ENCODE measurements at regions not wholly inside any gene's neighbourhood (a gene's known extent, or its start where the extent isn't known, plus 50 kb on each side); places are given as distances from the start of the nearest gene placed in this dataset.
"Not testable (repeated sequence)": the region's sequence is repeated elsewhere in the genome, so short reads cannot be mapped to it uniquely, and the experiment has no call there.

DNA sequence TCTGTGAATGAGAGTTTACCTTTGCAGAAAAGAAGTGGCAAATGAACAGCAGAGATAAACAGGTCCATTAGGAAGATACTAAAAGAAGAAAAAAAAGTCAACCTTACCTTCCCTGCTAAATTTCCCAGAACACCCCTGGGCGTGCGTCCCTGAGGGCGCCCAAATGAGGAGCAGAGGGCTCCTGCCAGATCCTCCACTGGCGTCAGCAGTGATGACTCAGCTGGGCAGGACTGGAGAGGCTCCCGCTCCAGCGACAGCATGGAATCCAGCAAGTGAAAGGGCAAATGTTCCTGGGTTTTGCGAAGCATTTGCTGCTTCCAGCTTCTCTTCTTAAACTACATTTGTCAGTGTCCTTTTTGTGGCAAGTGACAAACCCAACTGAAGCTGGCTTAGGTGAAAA lies 314.4 kb downstream of the ADGRD1 start:
- not testable (repeated sequence) for H3K9ac ChIP-seq (replicated peaks in 1 of 4; ENCODE audit: extremely low read depth in 1 of 4, low read depth in 3 of 4, low read length in 3 of 4); DNase-seq (ENCODE audit: low read depth in 1 of 2, low spot score in 2 of 2)
- CTCF ChIA-PET (ENCODE audit: partially characterized antibody), result interaction anchor here (1.4 to 1.6 kb wide), 2 partner anchors 11 to 151 kb away, joined by 3 to 4 read pairs; no protein-coding TSS in a partner anchor

GRCh38 chr12:131268571-131268970 lies 314.9 kb downstream of the ADGRD1 start:
- H3K23ac ChIP-seq (ENCODE audit: insufficient read length); H2AK5ac ChIP-seq (ENCODE audit: low read depth, low read length); H2BK120ac ChIP-seq (replicated peaks; ENCODE audit: low read depth, low read length); H2BK5ac ChIP-seq (ENCODE audit: low read depth, low read length); H3K23me2 ChIP-seq (ENCODE audit: low read depth, low read length); H3K4ac ChIP-seq (replicated peaks; ENCODE audit: insufficient read length, low read depth, low read length); H2BK20ac ChIP-seq (ENCODE audit: low read length); H2AFZ ChIP-seq (ENCODE audit: low read length); FAIRE-seq; H4K5ac ChIP-seq (ENCODE audit: insufficient read length, low read depth, low read length); H3K4me3 ChIP-seq (ENCODE audit: extremely low read depth in 1 of 4, insufficient read depth in 2 of 4, low read depth in 3 of 4, low read length in 4 of 4); H3K36me3 ChIP-seq (ENCODE audit: control insufficient read depth in 2 of 4, insufficient read depth in 4 of 4, low read length in 3 of 4); H3K18ac ChIP-seq (ENCODE audit: extremely low read depth, low read length); H4K8ac ChIP-seq (ENCODE audit: extremely low read depth, insufficient read depth, low read length); H4K91ac ChIP-seq (replicated peaks; ENCODE audit: insufficient read length, low read length); H3K9ac ChIP-seq (replicated peaks in 1 of 4; ENCODE audit: extremely low read depth in 1 of 4, low read depth in 3 of 4, low read length in 3 of 4); H3K56ac ChIP-seq (replicated peaks; ENCODE audit: insufficient read length, low read depth, low read length); H3K4me1 ChIP-seq (replicated peaks in 1 of 4; ENCODE audit: control insufficient read depth in 3 of 4, insufficient read depth in 4 of 4, low read length in 3 of 4); H3K27ac ChIP-seq (ENCODE audit: low read depth, low read length); DNase-seq (ENCODE audit: low read depth in 1 of 2, low spot score in 2 of 2); POLR2A ChIA-PET (ENCODE audit: partially characterized antibody); H3K27me3 ChIP-seq (replicated peaks in 1 of 4; ENCODE audit: control insufficient read depth in 3 of 4, extremely low read depth in 1 of 4, insufficient read depth in 3 of 4, low read length in 3 of 4); H2BK12ac ChIP-seq (ENCODE audit: low read depth, low read length); H3K4me2 ChIP-seq (ENCODE audit: insufficient read depth in 1 of 2, low read depth in 2 of 2, low read length in 2 of 2); H4K20me1 ChIP-seq (replicated peaks in 1 of 2; ENCODE audit: control insufficient read depth in 1 of 2, insufficient read depth in 2 of 2, low read length in 2 of 2); H3K14ac ChIP-seq (ENCODE audit: insufficient read length); H3K79me1 ChIP-seq (ENCODE audit: low read depth, low read length); H3K79me2 ChIP-seq (ENCODE audit: control insufficient read depth in 1 of 2, insufficient read depth in 2 of 2, low read length in 2 of 2); H2BK15ac ChIP-seq (ENCODE audit: low read length); H3K9me3 ChIP-seq (ENCODE audit: insufficient read depth in 2 of 2, low read depth in 1 of 2, low read length in 1 of 2): not testable (repeated sequence)
- WGBS, 2 experiments (ENCODE audit: extremely low coverage in 1 of 2, insufficient coverage in 1 of 2, insufficient read length in 1 of 2, insufficient replicate concordance in 2 of 2, low coverage in 1 of 2, low lambda C conversion rate in 2 of 2, missing lambda C conversion rate in 1 of 2), result 81% methylated on average over 1 of the region's 4 CpGs; no CpG with 5 or more reads in 1 of the 2 experiments
- CTCF ChIA-PET (ENCODE audit: partially characterized antibody), result interaction anchor here (1.6 kb wide), 1 partner anchor 10 kb away, joined by 3 read pairs; no protein-coding TSS in a partner anchor

More for the DNA sequence above, 314.4 kb downstream of the ADGRD1 start:
- not testable (repeated sequence) for H2AK5ac ChIP-seq (ENCODE audit: low read depth, low read length); H3K18ac ChIP-seq (ENCODE audit: extremely low read depth, low read length); H4K8ac ChIP-seq (ENCODE audit: extremely low read depth, insufficient read depth, low read length); H2BK15ac ChIP-seq (ENCODE audit: low read length); H3K4ac ChIP-seq (replicated peaks; ENCODE audit: insufficient read length, low read depth, low read length); H3K36me3 ChIP-seq (ENCODE audit: control insufficient read depth in 2 of 4, insufficient read depth in 4 of 4, low read length in 3 of 4); H3K27me3 ChIP-seq (replicated peaks in 1 of 4; ENCODE audit: control insufficient read depth in 3 of 4, extremely low read depth in 1 of 4, insufficient read depth in 3 of 4, low read length in 3 of 4); H2BK120ac ChIP-seq (replicated peaks; ENCODE audit: low read depth, low read length); H3K56ac ChIP-seq (replicated peaks; ENCODE audit: insufficient read length, low read depth, low read length); H4K20me1 ChIP-seq (replicated peaks in 1 of 2; ENCODE audit: control insufficient read depth in 1 of 2, insufficient read depth in 2 of 2, low read length in 2 of 2); H3K4me2 ChIP-seq (ENCODE audit: insufficient read depth in 1 of 2, low read depth in 2 of 2, low read length in 2 of 2); FAIRE-seq; H3K79me2 ChIP-seq (ENCODE audit: control insufficient read depth in 1 of 2, insufficient read depth in 2 of 2, low read length in 2 of 2); H2AFZ ChIP-seq (ENCODE audit: low read length); H3K4me1 ChIP-seq (replicated peaks in 1 of 4; ENCODE audit: control insufficient read depth in 3 of 4, insufficient read depth in 4 of 4, low read length in 3 of 4); H2BK20ac ChIP-seq (ENCODE audit: low read length); H3K4me3 ChIP-seq (ENCODE audit: extremely low read depth in 1 of 4, insufficient read depth in 2 of 4, low read depth in 3 of 4, low read length in 4 of 4); H3K14ac ChIP-seq (ENCODE audit: insufficient read length); H3K27ac ChIP-seq (ENCODE audit: low read depth, low read length); H3K23me2 ChIP-seq (ENCODE audit: low read depth, low read length); H3K23ac ChIP-seq (ENCODE audit: insufficient read length); H2BK12ac ChIP-seq (ENCODE audit: low read depth, low read length); H4K5ac ChIP-seq (ENCODE audit: insufficient read length, low read depth, low read length); H2BK5ac ChIP-seq (ENCODE audit: low read depth, low read length); H3K9me3 ChIP-seq (ENCODE audit: insufficient read depth in 2 of 2, low read depth in 1 of 2, low read length in 1 of 2); H3K79me1 ChIP-seq (ENCODE audit: low read depth, low read length); H4K91ac ChIP-seq (replicated peaks; ENCODE audit: insufficient read length, low read length)
- WGBS, 2 experiments (ENCODE audit: extremely low coverage in 1 of 2, insufficient coverage in 1 of 2, insufficient read length in 1 of 2, insufficient replicate concordance in 2 of 2, low coverage in 1 of 2, low lambda C conversion rate in 2 of 2, missing lambda C conversion rate in 1 of 2), result 83% methylated on average over 3 of the region's 7 CpGs; no CpG with 5 or more reads in 1 of the 2 experiments
- POLR2A ChIA-PET (ENCODE audit: partially characterized antibody), result interaction anchor here (1.4 kb wide), 1 partner anchor 284 kb away, joined by 3 read pairs; no protein-coding TSS in a partner anchor

Data from H1 (cell line).